ENCODE measurements at regions not wholly inside any gene's neighbourhood (a gene's known extent, or its start where the extent isn't known, plus 50 kb on each side); places are given as distances from the start of the nearest gene placed in this dataset.
"Not testable (repeated sequence)": the region's sequence is repeated elsewhere in the genome, so short reads cannot be mapped to it uniquely, and the experiment has no call there.

- TF ChIP-seq, protein P1, sequence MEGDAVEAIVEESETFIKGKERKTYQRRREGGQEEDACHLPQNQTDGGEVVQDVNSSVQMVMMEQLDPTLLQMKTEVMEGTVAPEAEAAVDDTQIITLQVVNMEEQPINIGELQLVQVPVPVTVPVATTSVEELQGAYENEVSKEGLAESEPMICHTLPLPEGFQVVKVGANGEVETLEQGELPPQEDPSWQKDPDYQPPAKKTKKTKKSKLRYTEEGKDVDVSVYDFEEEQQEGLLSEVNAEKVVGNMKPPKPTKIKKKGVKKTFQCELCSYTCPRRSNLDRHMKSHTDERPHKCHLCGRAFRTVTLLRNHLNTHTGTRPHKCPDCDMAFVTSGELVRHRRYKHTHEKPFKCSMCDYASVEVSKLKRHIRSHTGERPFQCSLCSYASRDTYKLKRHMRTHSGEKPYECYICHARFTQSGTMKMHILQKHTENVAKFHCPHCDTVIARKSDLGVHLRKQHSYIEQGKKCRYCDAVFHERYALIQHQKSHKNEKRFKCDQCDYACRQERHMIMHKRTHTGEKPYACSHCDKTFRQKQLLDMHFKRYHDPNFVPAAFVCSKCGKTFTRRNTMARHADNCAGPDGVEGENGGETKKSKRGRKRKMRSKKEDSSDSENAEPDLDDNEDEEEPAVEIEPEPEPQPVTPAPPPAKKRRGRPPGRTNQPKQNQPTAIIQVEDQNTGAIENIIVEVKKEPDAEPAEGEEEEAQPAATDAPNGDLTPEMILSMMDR (IDR thresholded peaks at IDR 0.05): not testable (repeated sequence)
- TF ChIP-seq ZFX (IDR thresholded peaks at IDR 0.05; ENCODE audit: borderline replicate concordance): not testable (repeated sequence)
Observed at GRCh38 chr15:96060591-96060990, 269.9 kb upstream of the NR2F2 start.

All from 22Rv1 (cell line).